Activated naive CD8-positive, alpha-beta T cell treated with anti-CD3 and anti-CD28 coated beads, Interleukin-2, amount 50 U/mL, for 24 hours (primary cell): ENCODE measurements at regions not wholly inside any gene's neighbourhood (a gene's known extent, or its start where the extent isn't known, plus 50 kb on each side); places are given as distances from the start of the nearest gene placed in this dataset.
"Not testable (repeated sequence)": the region's sequence is repeated elsewhere in the genome, so short reads cannot be mapped to it uniquely, and the experiment has no call there.

Experiments
- ATAC-seq: fragments of 150-1000 bp; cut with Tn5 transposase; one replicate; pipeline ENCODE4 v1.10.0; 2021
- DNase-seq: peaks from one replicate; pipeline ENCODE4 v3.0.0; 2021
- H3K27ac Mint-ChIP-seq: one replicate; pipeline ENCODE4 v1.8.0; 2021; ENCODE audit warnings: mild to moderate bottlenecking, mixed read lengths
- H3K27me3 Mint-ChIP-seq: one replicate; pipeline ENCODE4 v1.8.0; 2021; ENCODE audit warnings: mixed read lengths
- H3K36me3 Mint-ChIP-seq: one replicate; pipeline ENCODE4 v1.8.0; 2021; ENCODE audit warnings: low read depth, mixed read lengths
- H3K4me1 Mint-ChIP-seq: one replicate; pipeline ENCODE4 v1.8.0; 2021; ENCODE audit warnings: mixed read lengths
- H3K4me3 Mint-ChIP-seq: one replicate; pipeline ENCODE4 v1.8.0; 2021; ENCODE audit warnings: mild to moderate bottlenecking, moderate library complexity, mixed read lengths
- H3K9me3 Mint-ChIP-seq: one replicate; pipeline ENCODE4 v1.8.0; 2021; ENCODE audit warnings: mixed read lengths

DNA sequence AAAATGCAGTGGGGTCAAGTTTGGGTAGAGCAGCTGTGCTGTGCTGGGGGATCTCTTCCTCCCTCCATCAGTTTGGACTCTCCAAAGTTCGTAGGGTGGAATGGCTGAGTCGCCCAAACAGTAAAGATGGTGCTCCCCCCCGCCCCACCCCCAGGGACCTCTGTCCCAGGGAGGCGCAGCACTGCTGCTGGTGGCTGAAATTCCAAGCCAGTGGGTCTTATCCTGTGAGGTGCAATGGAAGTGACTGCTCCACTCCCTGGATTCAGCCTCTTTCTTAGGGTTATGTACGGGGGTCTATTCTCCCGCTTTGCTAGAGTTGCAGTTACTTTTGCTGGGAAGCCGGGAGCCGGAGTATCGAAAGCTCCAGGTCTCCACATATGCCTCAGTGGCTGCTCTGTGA is 97.5 kb upstream of the CTAGE1 start:
- Mint-ChIP-seq H3K9me3 (no peaks in the 10 kb centered on the region), H3K4me1 (no peaks in the 10 kb centered on the region), H3K36me3 (no peaks in the 10 kb centered on the region), H3K27ac (no peak overlapping the region), H3K4me3 (no peak overlapping the region), H3K27me3 (peaks cover 2% of the 10 kb centered on the region)
- ATAC-seq (no peak), DNase-seq (no peak)

- DNase-seq (no peak), ATAC-seq (no peak)
- Mint-ChIP-seq H3K27ac (no peak overlapping the region), H3K36me3 (no peaks in the 10 kb centered on the region), H3K9me3 (no peaks in the 10 kb centered on the region), H3K27me3 (peaks cover 2% of the 10 kb centered on the region), H3K4me3 (no peak overlapping the region), H3K4me1 (no peaks in the 10 kb centered on the region)
Measured at GRCh38 chr18:22517356-22517755, 99.6 kb upstream of the CTAGE1 start.

GRCh38 chr18:22521026-22521707 is 103.5 kb upstream of the CTAGE1 start:
- no peaks in the 10 kb centered on the region for H3K4me1 Mint-ChIP-seq
- H3K27ac Mint-ChIP-seq: no peak overlapping the region
- DNase-seq: no peak
- no peaks in the 10 kb centered on the region for H3K36me3 Mint-ChIP-seq
- no peaks in the 10 kb centered on the region for H3K9me3 Mint-ChIP-seq
- H3K27me3 Mint-ChIP-seq: peaks cover 2% of the 10 kb centered on the region
- H3K4me3 Mint-ChIP-seq: no peak overlapping the region
- no peak for ATAC-seq

DNA sequence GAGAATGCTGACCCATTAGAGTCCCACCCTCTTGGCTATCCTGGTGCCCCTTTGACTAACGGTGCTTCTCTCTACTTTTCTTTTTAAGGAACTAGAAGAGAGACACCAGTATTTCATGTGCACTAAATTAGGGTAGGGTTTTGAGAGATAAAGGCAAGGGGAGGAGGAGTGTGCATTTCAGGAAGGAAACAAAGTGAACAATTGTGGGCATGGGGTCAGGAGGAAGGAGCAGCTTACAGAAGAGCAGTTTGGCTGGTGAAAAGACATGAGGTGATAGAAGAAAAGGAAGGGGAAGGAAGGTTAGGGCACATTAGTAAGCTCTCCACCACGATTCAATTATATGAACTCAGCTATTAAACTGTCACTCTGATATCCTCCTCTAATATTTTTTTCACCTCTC is 105.8 kb upstream of the CTAGE1 start:
- no peaks in the 10 kb centered on the region for H3K36me3 Mint-ChIP-seq
- H3K4me3 Mint-ChIP-seq: no peak overlapping the region
- no peaks in the 10 kb centered on the region for H3K4me1 Mint-ChIP-seq
- H3K9me3 Mint-ChIP-seq: no peaks in the 10 kb centered on the region
- ATAC-seq (no peak), DNase-seq (no peak)
- H3K27ac Mint-ChIP-seq: no peak overlapping the region
- H3K27me3 Mint-ChIP-seq: peaks cover 2% of the 10 kb centered on the region

DNA sequence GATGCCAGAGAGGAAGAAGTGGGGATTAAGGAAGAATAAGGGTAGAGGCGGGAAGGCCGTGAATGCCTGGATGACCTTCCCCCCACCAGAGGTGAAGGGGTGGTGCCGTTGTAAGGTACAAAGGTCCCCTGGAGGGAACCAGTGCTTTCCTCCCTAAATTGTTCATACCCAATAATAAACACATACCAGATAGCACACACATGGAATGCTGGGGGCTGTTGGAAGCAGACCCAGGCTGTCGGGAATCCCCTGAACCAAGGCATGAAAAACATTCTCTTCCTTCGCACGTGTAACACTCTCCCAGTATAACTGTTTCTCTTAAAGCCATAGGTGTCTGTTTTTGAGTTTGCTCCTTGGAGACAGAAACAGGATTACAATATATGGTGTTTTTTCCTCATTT is 107.1 kb upstream of the CTAGE1 start:
- H3K27me3 Mint-ChIP-seq: no peaks in the 10 kb centered on the region
- no peak overlapping the region for H3K4me3 Mint-ChIP-seq
- no peaks in the 10 kb centered on the region for H3K4me1 Mint-ChIP-seq
- H3K9me3 Mint-ChIP-seq: no peaks in the 10 kb centered on the region
- ATAC-seq (no peak), DNase-seq (no peak)
- no peak overlapping the region for H3K27ac Mint-ChIP-seq
- no peaks in the 10 kb centered on the region for H3K36me3 Mint-ChIP-seq

- Mint-ChIP-seq H3K27me3 (no peaks in the 10 kb centered on the region), H3K36me3 (no peaks in the 10 kb centered on the region), H3K4me1 (no peaks in the 10 kb centered on the region), H3K9me3 (no peaks in the 10 kb centered on the region), H3K4me3 (no peak overlapping the region), H3K27ac (no peak overlapping the region)
- ATAC-seq: no peak
- no peak for DNase-seq
Measured at GRCh38 chr18:22525313-22525712, 107.6 kb upstream of the CTAGE1 start.

GRCh38 chr18:22525883-22526282 is 108.2 kb upstream of the CTAGE1 start:
- Mint-ChIP-seq H3K9me3 (no peaks in the 10 kb centered on the region), H3K36me3 (no peaks in the 10 kb centered on the region), H3K27me3 (no peaks in the 10 kb centered on the region), H3K4me1 (no peaks in the 10 kb centered on the region), H3K27ac (no peak overlapping the region), H3K4me3 (no peak overlapping the region)
- no peak for ATAC-seq
- no peak for DNase-seq

- Mint-ChIP-seq H3K27me3 (no peaks in the 10 kb centered on the region), H3K4me3 (no peak overlapping the region), H3K36me3 (no peaks in the 10 kb centered on the region), H3K27ac (no peak overlapping the region), H3K9me3 (no peaks in the 10 kb centered on the region), H3K4me1 (no peaks in the 10 kb centered on the region)
- DNase-seq (no peak), ATAC-seq (no peak)
Measured at GRCh38 chr18:22528291-22528690, 110.6 kb upstream of the CTAGE1 start.

DNA sequence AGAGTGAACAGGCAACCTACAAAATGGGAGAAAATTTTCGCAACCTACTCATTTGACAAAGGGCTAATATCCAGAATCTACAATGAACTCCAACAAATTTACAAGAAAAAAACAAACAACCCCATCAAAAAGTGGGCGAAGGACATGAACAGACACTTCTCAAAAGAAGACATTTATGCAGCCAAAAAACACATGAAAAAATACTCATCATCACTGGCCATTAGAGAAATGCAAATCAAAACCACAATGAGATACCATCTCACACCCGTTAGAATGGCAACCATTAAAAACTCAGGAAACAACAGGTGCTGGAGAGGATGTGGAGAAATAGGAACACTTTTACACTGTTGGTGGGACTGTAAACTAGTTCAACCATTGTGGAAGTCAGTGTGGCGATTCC is 117.0 kb upstream of the CTAGE1 start:
- not testable (repeated sequence) for H3K36me3 Mint-ChIP-seq, H3K27me3 Mint-ChIP-seq, DNase-seq, H3K4me3 Mint-ChIP-seq, H3K27ac Mint-ChIP-seq, ATAC-seq, H3K9me3 Mint-ChIP-seq, H3K4me1 Mint-ChIP-seq

GRCh38 chr18:22536558-22536957 is 118.8 kb upstream of the CTAGE1 start:
- Mint-ChIP-seq H3K4me1 (no peaks in the 10 kb centered on the region), H3K27me3 (no peaks in the 10 kb centered on the region), H3K36me3 (no peaks in the 10 kb centered on the region), H3K4me3 (no peak overlapping the region), H3K9me3 (peaks cover 4% of the 10 kb centered on the region), H3K27ac (no peak overlapping the region)
- ATAC-seq (no peak), DNase-seq (no peak)

- Mint-ChIP-seq H3K4me1 (no peaks in the 10 kb centered on the region), H3K27me3 (no peaks in the 10 kb centered on the region), H3K27ac (no peak overlapping the region), H3K36me3 (no peaks in the 10 kb centered on the region), H3K4me3 (no peak overlapping the region), H3K9me3 (peaks cover 4% of the 10 kb centered on the region)
- ATAC-seq: no peak
- no peak for DNase-seq
Measured at GRCh38 chr18:22538426-22538825, 120.7 kb upstream of the CTAGE1 start.

GRCh38 chr18:22539051-22539765 is 121.5 kb upstream of the CTAGE1 start:
- Mint-ChIP-seq H3K9me3 (peaks cover 4% of the 10 kb centered on the region), H3K4me1 (no peaks in the 10 kb centered on the region), H3K36me3 (no peaks in the 10 kb centered on the region), H3K4me3 (no peak overlapping the region), H3K27me3 (no peaks in the 10 kb centered on the region), H3K27ac (no peak overlapping the region)
- DNase-seq (no peak), ATAC-seq (no peak)

DNA sequence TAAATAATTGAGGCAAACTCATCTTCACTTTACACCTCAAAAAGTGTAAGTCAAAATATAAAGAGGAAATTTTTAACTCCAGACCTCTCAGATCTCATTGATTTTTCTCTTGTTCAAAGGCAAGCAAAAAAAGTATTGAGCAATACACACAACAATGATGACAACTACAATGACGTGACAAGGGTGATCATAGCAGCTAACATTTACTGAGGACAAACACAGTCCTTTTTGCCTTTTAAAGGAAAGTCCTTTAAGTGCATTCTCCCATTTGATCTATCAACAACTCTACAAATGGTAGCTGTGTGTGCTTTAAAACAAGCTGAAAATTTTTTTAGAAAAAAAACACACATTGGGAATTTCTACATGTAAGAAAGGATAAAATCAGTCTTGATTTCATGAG is 123.5 kb upstream of the CTAGE1 start:
- Mint-ChIP-seq H3K27me3 (no peaks in the 10 kb centered on the region), H3K9me3 (peaks cover 4% of the 10 kb centered on the region), H3K27ac (no peak overlapping the region), H3K4me1 (no peaks in the 10 kb centered on the region), H3K4me3 (no peak overlapping the region), H3K36me3 (no peaks in the 10 kb centered on the region)
- ATAC-seq: no peak
- no peak for DNase-seq

GRCh38 chr18:22542406-22542835 is 124.7 kb upstream of the CTAGE1 start:
- DNase-seq: no peak
- Mint-ChIP-seq H3K27me3 (no peaks in the 10 kb centered on the region), H3K4me3 (no peak overlapping the region), H3K27ac (no peak overlapping the region), H3K36me3 (no peaks in the 10 kb centered on the region), H3K9me3 (peaks cover 4% of the 10 kb centered on the region), H3K4me1 (no peaks in the 10 kb centered on the region)
- ATAC-seq: no peak

DNA sequence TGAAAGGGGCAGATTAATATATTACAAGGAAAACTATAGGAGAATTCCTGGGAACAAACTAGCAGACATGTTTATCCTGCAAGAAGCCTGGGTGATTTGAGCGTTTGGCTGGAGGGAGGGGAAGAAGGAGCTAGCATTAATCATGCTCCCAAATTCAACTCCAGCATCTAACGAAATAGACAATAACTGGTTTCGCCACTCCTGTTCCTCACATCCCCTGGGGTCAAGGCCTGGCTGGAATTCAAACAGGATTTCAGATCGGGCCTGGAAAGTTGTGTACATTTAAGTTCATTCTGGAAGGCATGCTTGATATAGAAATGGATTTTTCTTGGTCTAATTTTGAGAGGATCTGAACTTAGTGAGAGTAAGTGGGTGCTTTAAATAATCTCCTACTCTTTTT is 126.1 kb upstream of the CTAGE1 start:
- no peaks in the 10 kb centered on the region for H3K4me1 Mint-ChIP-seq
- ATAC-seq (no peak), DNase-seq (no peak)
- H3K36me3 Mint-ChIP-seq: no peaks in the 10 kb centered on the region
- H3K9me3 Mint-ChIP-seq: peaks cover 4% of the 10 kb centered on the region
- H3K4me3 Mint-ChIP-seq: no peak overlapping the region
- H3K27me3 Mint-ChIP-seq: no peaks in the 10 kb centered on the region
- H3K27ac Mint-ChIP-seq: no peak overlapping the region
